ENCODE measurements at regions not wholly inside any gene's neighbourhood (a gene's known extent, or its start where the extent isn't known, plus 50 kb on each side); places are given as distances from the start of the nearest gene placed in this dataset.

- DNase-seq (ENCODE audit: low read depth): no peak
- H3K4me3 ChIP-seq (ENCODE audit: low read depth, low read length): no peak overlapping the region
- no peak for TF ChIP-seq CTCF (IDR thresholded peaks at IDR 0.05; ENCODE audit: low read depth, low read length, missing control alignments)
Observed at GRCh38 chr1:4523551-4523950, 130.9 kb upstream of the AJAP1 start.

- no peak for DNase-seq (ENCODE audit: low read depth)
- no peak overlapping the region for H3K4me3 ChIP-seq (ENCODE audit: low read depth, low read length)
- TF ChIP-seq CTCF (IDR thresholded peaks at IDR 0.05; ENCODE audit: low read depth, low read length, missing control alignments): no peak
Observed at GRCh38 chr1:4526747-4527146, 127.7 kb upstream of the AJAP1 start.

DNA sequence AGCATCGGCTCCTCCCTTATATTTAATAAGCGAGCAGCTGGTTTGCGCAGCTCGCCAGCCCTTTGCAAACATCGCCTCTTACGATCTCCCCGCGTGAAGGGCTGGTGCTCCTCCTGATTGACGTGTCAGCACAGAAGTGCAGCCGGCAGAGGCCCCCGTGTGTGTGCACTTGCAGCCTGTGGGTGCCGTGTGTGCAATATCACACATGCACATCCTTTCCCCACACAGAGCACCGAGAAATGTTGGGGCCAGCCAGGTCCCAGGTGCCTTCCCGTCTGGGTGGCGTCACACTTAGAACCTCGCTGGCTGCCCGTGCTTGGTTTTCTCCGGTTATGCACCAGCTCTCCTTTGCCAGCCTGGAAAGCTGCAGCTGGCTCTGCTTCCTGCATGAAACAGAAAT, 126.6 kb upstream of the AJAP1 start:
- no peak for TF ChIP-seq CTCF (IDR thresholded peaks at IDR 0.05; ENCODE audit: low read depth, low read length, missing control alignments)
- DNase-seq (ENCODE audit: low read depth): no peak
- no peak overlapping the region for H3K4me3 ChIP-seq (ENCODE audit: low read depth, low read length)

DNA sequence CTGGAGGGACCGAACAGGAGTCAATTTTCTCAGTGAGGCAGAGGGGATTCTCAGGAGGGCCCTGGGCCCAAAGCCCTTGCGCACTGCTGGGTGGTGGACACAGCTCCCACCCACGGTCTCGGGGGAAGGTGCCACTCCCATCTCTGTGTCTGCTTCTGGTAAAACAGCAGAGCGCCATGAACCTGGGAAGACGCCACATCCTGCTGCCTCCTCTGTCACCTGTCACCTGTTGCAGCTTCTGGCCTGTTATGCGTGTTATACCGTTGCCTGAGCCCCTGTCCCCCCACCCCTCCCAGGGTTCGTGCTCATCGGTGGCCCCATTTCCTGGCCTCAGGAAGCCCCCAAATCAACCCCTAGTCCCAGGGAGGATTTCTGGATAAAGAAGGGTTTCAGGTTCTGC, 125.8 kb upstream of the AJAP1 start:
- no peak overlapping the region for H3K4me3 ChIP-seq (ENCODE audit: low read depth, low read length)
- no peak for DNase-seq (ENCODE audit: low read depth)
- TF ChIP-seq CTCF (IDR thresholded peaks at IDR 0.05; ENCODE audit: low read depth, low read length, missing control alignments): no peak

DNA sequence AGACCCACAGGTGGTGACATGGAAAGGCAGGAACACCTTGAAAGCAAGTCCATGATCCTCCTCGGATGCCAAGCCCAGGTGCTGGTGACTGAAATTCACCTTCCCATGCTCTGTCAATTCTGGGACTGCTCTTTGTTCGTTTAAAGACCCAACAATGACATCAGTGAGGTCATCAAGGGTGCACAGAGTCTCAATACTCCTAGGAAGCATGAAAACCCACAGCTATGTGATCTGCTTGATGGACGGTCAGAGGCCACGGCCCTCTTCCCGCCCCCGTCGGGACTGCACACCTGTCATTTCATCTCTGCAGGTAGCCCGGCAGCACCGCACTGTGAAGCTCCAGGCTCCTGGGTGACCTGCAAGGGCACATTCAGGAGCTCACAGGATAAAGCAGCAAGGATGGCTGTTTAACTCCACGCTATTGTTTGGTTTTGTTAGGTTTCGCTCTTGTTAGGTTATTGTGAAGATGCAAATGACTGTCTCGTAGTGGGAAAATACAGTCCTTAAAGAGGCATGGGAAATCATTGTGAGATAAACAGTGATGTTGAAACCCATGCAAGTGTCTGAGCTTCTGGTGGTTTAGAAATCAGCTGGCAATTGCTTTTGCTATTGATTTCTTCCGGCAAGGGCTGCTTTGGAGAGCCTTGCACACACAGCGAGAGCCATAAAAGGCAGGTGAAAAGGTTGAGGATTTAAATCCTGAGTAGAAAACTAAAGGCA, 124.8 kb upstream of the AJAP1 start:
- DNase-seq (ENCODE audit: low read depth): no peak
- TF ChIP-seq CTCF (IDR thresholded peaks at IDR 0.05; ENCODE audit: low read depth, low read length, missing control alignments): no peak
- no peak overlapping the region for H3K4me3 ChIP-seq (ENCODE audit: low read depth, low read length)

DNA sequence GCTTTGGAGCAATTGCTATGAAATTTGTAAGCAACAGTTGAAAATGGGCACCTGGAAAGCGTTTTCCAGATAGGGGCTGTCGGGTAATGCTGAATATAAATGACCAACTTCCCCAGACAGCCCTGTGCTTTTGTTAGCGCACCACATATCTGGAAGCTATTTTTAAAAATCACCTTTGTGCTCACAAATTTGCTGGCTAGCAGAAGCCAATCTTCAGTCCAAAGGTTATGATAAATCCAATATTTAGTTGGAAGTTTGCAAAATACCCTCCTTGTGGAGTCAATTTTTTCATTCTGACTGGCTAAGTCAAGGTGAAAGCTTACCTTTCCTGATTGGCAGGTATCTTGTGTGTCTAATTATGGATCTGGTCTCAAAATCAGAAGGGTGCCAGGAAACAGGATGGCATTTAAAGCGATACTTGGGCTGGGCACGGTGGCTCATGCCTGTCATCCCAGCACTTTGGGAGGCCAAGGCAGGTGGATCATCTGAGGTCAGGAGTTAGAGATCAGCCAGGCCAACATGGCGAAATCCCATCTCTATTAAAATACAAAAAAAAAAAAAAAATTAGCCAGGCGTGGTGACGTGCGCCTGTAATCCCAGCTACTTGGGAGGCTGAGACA, 124.1 kb upstream of the AJAP1 start:
- DNase-seq (ENCODE audit: low read depth): no peak
- TF ChIP-seq CTCF (IDR thresholded peaks at IDR 0.05; ENCODE audit: low read depth, low read length, missing control alignments): no peak
- H3K4me3 ChIP-seq (ENCODE audit: low read depth, low read length): no peak overlapping the region

DNA sequence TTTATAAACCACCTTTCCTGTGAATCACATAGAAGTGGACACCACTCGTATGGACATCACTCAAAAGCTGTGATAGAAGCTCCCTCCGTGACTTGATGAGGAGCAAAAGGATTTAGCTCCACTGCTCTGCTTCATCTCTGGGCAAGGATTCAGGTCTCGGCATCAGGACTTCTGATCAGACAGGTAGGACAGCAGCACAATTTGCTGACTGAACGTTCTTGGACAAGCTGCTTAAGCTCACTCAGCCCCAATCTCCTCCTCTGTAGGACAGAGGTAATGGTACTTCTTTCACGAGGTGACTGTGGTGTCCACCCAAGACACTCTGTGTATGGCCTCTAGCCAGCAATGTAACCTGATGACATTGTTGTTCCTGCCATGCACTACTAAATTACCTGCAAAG, 122.6 kb upstream of the AJAP1 start:
- no peak for DNase-seq (ENCODE audit: low read depth)
- no peak overlapping the region for H3K4me3 ChIP-seq (ENCODE audit: low read depth, low read length)
- TF ChIP-seq CTCF (IDR thresholded peaks at IDR 0.05; ENCODE audit: low read depth, low read length, missing control alignments): no peak
